ENCODE measurements at regions not wholly inside any gene's neighbourhood (a gene's known extent, or its start where the extent isn't known, plus 50 kb on each side); places are given as distances from the start of the nearest gene placed in this dataset.

DNA sequence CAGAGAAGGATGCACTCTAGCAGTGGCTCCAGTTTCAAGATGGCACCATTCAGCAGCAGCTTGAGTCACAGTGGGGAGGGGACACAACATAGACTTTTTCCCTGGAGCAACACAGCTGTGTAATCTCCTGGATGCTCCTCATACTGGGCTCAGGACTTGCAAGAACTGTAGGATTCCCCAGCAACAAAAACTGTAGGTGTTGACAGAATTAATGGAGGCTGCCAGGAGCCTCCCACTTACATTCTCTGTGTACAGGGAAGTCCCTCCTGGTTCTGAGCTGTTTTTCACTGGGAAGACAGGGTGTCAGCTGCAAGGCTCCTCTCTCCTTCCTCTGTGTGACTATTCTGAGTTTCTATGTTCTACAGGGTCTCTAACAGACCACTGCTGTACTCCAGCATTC lies 217.9 kb downstream of the KIF21A start:
- no peaks in the 10 kb centered on the region for H3K9me3 ChIP-seq (ENCODE audit: low read length)
- H3K9me2 ChIP-seq (ENCODE audit: insufficient read depth, low read length), result no peaks in the 10 kb centered on the region
- no peaks in the 10 kb centered on the region for H3K79me2 ChIP-seq (replicated peaks; ENCODE audit: insufficient read depth, low read length)
- H2AFZ ChIP-seq (ENCODE audit: low read depth, low read length), result no peak overlapping the region
- H3K9ac ChIP-seq (ENCODE audit: low read length), result no peak overlapping the region
- no peaks in the 10 kb centered on the region for H4K20me1 ChIP-seq (ENCODE audit: insufficient read depth)
- H3K4me3 ChIP-seq (ENCODE audit: low read length), result no peak overlapping the region
- no peaks in the 10 kb centered on the region for H3F3A ChIP-seq (ENCODE audit: insufficient read depth, low read length, poor library complexity, severe bottlenecking)
- H3K36me3 ChIP-seq (ENCODE audit: insufficient read depth, low read length), result no peaks in the 10 kb centered on the region
- H3K27ac ChIP-seq (ENCODE audit: low read length), result no peak overlapping the region
- no peak overlapping the region for H3K4me2 ChIP-seq (ENCODE audit: low read length)
- TF ChIP-seq EP300 (conservative IDR thresholded peaks at IDR 0.05; ENCODE audit: poor library complexity, severe bottlenecking) (no peak), SMC3 (conservative IDR thresholded peaks at IDR 0.05; ENCODE audit: poor library complexity) (no peak), MXI1 (conservative IDR thresholded peaks at IDR 0.05; ENCODE audit: poor library complexity, severe bottlenecking) (no peak), POLR2AphosphoS5 (IDR thresholded peaks at IDR 0.05) (no peak), RAD21 (conservative IDR thresholded peaks at IDR 0.05) (no peak), EZH2 (IDR thresholded peaks at IDR 0.05; ENCODE audit: borderline replicate concordance, insufficient read depth, low read length, poor library complexity, severe bottlenecking) (no peak), TAF1 (IDR thresholded peaks at IDR 0.05; ENCODE audit: low read depth) (no peak), REST (IDR thresholded peaks at IDR 0.05; ENCODE audit: borderline replicate concordance) (no peak), CTCF (IDR thresholded peaks at IDR 0.05; ENCODE audit: poor library complexity, severe bottlenecking) (no peak)
- no peaks in the 10 kb centered on the region for H3K27me3 ChIP-seq (ENCODE audit: insufficient read depth, low read depth, low read length)

GRCh38 chr12:39205969-39206368 lies 237.0 kb downstream of the KIF21A start:
- Histone ChIP-seq H3F3A (ENCODE audit: insufficient read depth, low read length, poor library complexity, severe bottlenecking) (no peaks in the 10 kb centered on the region), H3K4me3 (ENCODE audit: low read length) (no peak overlapping the region), H4K20me1 (ENCODE audit: insufficient read depth) (no peaks in the 10 kb centered on the region), H3K27ac (ENCODE audit: low read length) (no peak overlapping the region), H3K4me2 (ENCODE audit: low read length) (no peak overlapping the region), H2AFZ (ENCODE audit: low read depth, low read length) (no peak overlapping the region), H3K9me3 (ENCODE audit: low read length) (no peaks in the 10 kb centered on the region), H3K79me2 (replicated peaks; ENCODE audit: insufficient read depth, low read length) (no peaks in the 10 kb centered on the region), H3K36me3 (ENCODE audit: insufficient read depth, low read length) (no peaks in the 10 kb centered on the region), H3K27me3 (ENCODE audit: insufficient read depth, low read depth, low read length) (no peaks in the 10 kb centered on the region), H3K9ac (ENCODE audit: low read length) (no peak overlapping the region), H3K9me2 (ENCODE audit: insufficient read depth, low read length) (no peaks in the 10 kb centered on the region)
- TF ChIP-seq EP300 (conservative IDR thresholded peaks at IDR 0.05; ENCODE audit: poor library complexity, severe bottlenecking) (no peak), RAD21 (conservative IDR thresholded peaks at IDR 0.05) (no peak), SMC3 (conservative IDR thresholded peaks at IDR 0.05; ENCODE audit: poor library complexity) (no peak), MXI1 (conservative IDR thresholded peaks at IDR 0.05; ENCODE audit: poor library complexity, severe bottlenecking) (no peak), REST (IDR thresholded peaks at IDR 0.05; ENCODE audit: borderline replicate concordance) (no peak), POLR2AphosphoS5 (IDR thresholded peaks at IDR 0.05) (no peak), TAF1 (IDR thresholded peaks at IDR 0.05; ENCODE audit: low read depth) (no peak), CTCF (IDR thresholded peaks at IDR 0.05; ENCODE audit: poor library complexity, severe bottlenecking) (no peak), EZH2 (IDR thresholded peaks at IDR 0.05; ENCODE audit: borderline replicate concordance, insufficient read depth, low read length, poor library complexity, severe bottlenecking) (no peak)
